ENCODE measurements at regions not wholly inside any gene's neighbourhood (a gene's known extent, or its start where the extent isn't known, plus 50 kb on each side); places are given as distances from the start of the nearest gene placed in this dataset.

GRCh38 chr13:39877134-39877533, 221.7 kb downstream of the COG6 start:
- H3K4me3 ChIP-seq (ENCODE audit: severe bottlenecking), result no peak overlapping the region
- no peak for DNase-seq (ENCODE audit: low spot score)

DNA sequence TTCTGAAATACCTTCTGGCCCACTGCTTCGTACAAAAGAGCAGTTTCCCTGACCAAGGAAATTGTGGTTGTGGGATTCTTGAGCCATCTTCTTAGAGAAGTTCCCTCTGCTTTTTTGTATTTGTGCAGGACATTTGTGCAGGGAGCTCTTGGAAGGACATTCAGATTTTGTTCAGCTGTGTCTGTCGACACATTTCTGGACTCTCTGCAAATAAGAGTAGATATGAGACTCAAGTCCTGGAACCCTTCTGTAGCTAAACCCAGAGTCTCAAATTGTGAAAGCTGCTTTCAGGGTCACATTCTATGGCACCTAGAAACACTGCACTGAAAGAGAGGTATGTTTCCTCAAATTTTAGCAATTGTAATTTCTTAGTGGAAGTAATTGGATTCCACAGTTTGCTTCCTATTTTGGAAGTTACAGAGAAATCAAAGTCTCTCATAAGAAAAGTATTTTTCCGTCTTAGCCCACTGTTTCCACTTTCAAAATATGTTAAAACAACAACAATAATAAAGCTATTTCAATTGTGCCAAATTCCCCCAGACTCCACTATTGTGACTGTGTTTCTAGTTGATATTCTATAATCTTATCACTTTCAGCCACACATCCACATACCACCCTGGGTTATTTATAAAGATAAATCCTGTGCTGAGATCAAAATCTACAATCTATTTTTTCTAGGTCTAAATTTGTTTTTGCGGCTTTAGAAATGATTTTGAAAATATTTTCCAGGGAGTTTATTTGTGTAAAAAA, 224.0 kb downstream of the COG6 start:
- H3K27ac ChIP-seq (ENCODE audit: poor library complexity, severe bottlenecking), result no peak overlapping the region
- TF ChIP-seq, protein P1, sequence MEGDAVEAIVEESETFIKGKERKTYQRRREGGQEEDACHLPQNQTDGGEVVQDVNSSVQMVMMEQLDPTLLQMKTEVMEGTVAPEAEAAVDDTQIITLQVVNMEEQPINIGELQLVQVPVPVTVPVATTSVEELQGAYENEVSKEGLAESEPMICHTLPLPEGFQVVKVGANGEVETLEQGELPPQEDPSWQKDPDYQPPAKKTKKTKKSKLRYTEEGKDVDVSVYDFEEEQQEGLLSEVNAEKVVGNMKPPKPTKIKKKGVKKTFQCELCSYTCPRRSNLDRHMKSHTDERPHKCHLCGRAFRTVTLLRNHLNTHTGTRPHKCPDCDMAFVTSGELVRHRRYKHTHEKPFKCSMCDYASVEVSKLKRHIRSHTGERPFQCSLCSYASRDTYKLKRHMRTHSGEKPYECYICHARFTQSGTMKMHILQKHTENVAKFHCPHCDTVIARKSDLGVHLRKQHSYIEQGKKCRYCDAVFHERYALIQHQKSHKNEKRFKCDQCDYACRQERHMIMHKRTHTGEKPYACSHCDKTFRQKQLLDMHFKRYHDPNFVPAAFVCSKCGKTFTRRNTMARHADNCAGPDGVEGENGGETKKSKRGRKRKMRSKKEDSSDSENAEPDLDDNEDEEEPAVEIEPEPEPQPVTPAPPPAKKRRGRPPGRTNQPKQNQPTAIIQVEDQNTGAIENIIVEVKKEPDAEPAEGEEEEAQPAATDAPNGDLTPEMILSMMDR (IDR thresholded peaks at IDR 0.05; ENCODE audit: poor library complexity, severe bottlenecking), result no peak
- H3K27me3 ChIP-seq (ENCODE audit: insufficient read depth, poor library complexity, severe bottlenecking), result no peaks in the 10 kb centered on the region
- no peaks in the 10 kb centered on the region for H3K36me3 ChIP-seq (ENCODE audit: low read depth)
- H3K4me3 ChIP-seq (ENCODE audit: severe bottlenecking), result no peak overlapping the region
- no peaks in the 10 kb centered on the region for H3K9me3 ChIP-seq (ENCODE audit: severe bottlenecking)
- ATAC-seq (ENCODE audit: low read depth), result no peak
- H3K4me1 ChIP-seq (ENCODE audit: insufficient read depth, poor library complexity, severe bottlenecking), result peaks cover 10% of the 10 kb centered on the region
- no peak for DNase-seq (ENCODE audit: low spot score)

More at GRCh38 chr13:39877134-39877533, 221.7 kb downstream of the COG6 start:
- no peak for ATAC-seq (ENCODE audit: low read depth)
- TF ChIP-seq, protein P1 (IDR thresholded peaks at IDR 0.05; ENCODE audit: poor library complexity, severe bottlenecking), result no peak
- Histone ChIP-seq H3K27ac (ENCODE audit: poor library complexity, severe bottlenecking) (no peak overlapping the region), H3K4me1 (ENCODE audit: insufficient read depth, poor library complexity, severe bottlenecking) (peaks cover 10% of the 10 kb centered on the region), H3K27me3 (ENCODE audit: insufficient read depth, poor library complexity, severe bottlenecking) (no peaks in the 10 kb centered on the region), H3K36me3 (ENCODE audit: low read depth) (no peaks in the 10 kb centered on the region), H3K9me3 (ENCODE audit: severe bottlenecking) (no peaks in the 10 kb centered on the region)

DNA sequence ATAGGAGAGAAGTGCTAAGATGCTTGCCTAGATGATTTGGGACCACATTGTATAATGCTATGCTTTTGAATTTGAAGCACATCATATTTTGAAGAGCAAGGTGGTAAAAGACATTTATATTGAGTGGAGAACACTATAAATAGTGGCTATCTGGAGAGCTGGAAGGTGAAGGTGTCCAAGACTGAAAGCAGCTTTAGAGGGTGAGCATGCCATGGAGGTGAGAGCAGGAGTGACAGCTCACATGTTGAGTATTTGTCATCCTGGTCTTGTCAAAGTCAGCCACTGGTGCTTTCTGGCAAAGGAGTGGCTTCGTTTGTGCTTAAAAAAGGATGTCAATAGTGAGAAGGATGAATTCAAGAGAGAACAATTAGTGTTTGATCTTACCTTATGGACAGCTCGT, 225.9 kb downstream of the COG6 start:
- H3K4me3 ChIP-seq (ENCODE audit: severe bottlenecking), result no peak overlapping the region
- TF ChIP-seq, protein P1 (IDR thresholded peaks at IDR 0.05; ENCODE audit: poor library complexity, severe bottlenecking), result no peak
- peaks cover 3% of the 10 kb centered on the region for H3K9me3 ChIP-seq (ENCODE audit: severe bottlenecking)
- peaks cover 2% of the 10 kb centered on the region for H3K4me1 ChIP-seq (ENCODE audit: insufficient read depth, poor library complexity, severe bottlenecking)
- ATAC-seq (ENCODE audit: low read depth), result no peak
- H3K27me3 ChIP-seq (ENCODE audit: insufficient read depth, poor library complexity, severe bottlenecking), result no peaks in the 10 kb centered on the region
- DNase-seq (ENCODE audit: low spot score), result no peak
- no peaks in the 10 kb centered on the region for H3K36me3 ChIP-seq (ENCODE audit: low read depth)
- H3K27ac ChIP-seq (ENCODE audit: poor library complexity, severe bottlenecking), result no peak overlapping the region

- Histone ChIP-seq H3K4me3 (ENCODE audit: severe bottlenecking) (no peak overlapping the region), H3K27me3 (ENCODE audit: insufficient read depth, poor library complexity, severe bottlenecking) (no peaks in the 10 kb centered on the region), H3K27ac (ENCODE audit: poor library complexity, severe bottlenecking) (no peak overlapping the region), H3K9me3 (ENCODE audit: severe bottlenecking) (peaks cover 3% of the 10 kb centered on the region), H3K36me3 (ENCODE audit: low read depth) (no peaks in the 10 kb centered on the region), H3K4me1 (ENCODE audit: insufficient read depth, poor library complexity, severe bottlenecking) (no peaks in the 10 kb centered on the region)
- ATAC-seq (ENCODE audit: low read depth), result no peak; the same call in 2 of the 3 replicates
- no peak for DNase-seq (ENCODE audit: low spot score)
- TF ChIP-seq, protein P1 (IDR thresholded peaks at IDR 0.05; ENCODE audit: poor library complexity, severe bottlenecking), result no peak
Measured at GRCh38 chr13:39881887-39882286, 226.4 kb downstream of the COG6 start.

GRCh38 chr13:39884166-39884565, 228.7 kb downstream of the COG6 start:
- DNase-seq (ENCODE audit: low spot score) (no peak), ATAC-seq (ENCODE audit: low read depth) (no peak)
- TF ChIP-seq, protein P1 (IDR thresholded peaks at IDR 0.05; ENCODE audit: poor library complexity, severe bottlenecking), result no peak
- Histone ChIP-seq H3K9me3 (ENCODE audit: severe bottlenecking) (peaks cover 3% of the 10 kb centered on the region), H3K27me3 (ENCODE audit: insufficient read depth, poor library complexity, severe bottlenecking) (no peaks in the 10 kb centered on the region), H3K27ac (ENCODE audit: poor library complexity, severe bottlenecking) (no peak overlapping the region), H3K36me3 (ENCODE audit: low read depth) (no peaks in the 10 kb centered on the region), H3K4me3 (ENCODE audit: severe bottlenecking) (no peak overlapping the region), H3K4me1 (ENCODE audit: insufficient read depth, poor library complexity, severe bottlenecking) (no peaks in the 10 kb centered on the region)

Data from RWPE2 (cell line).